Loucy (cell line): ENCODE measurements at regions not wholly inside any gene's neighbourhood (a gene's known extent, or its start where the extent isn't known, plus 50 kb on each side); places are given as distances from the start of the nearest gene placed in this dataset.

Experiments used
- H2AFZ ChIP-seq: fragments of 200-600 bp; sonication (generic); 2 replicates; pipeline ENCODE4 v1.6.0; 2016; ENCODE audit warnings: antibody characterized with exemption, mild to moderate bottlenecking, low read length, moderate library complexity
- H3F3A ChIP-seq: fragments of 200-600 bp; 2 replicates; pipeline ENCODE4 v1.6.0; 2016; ENCODE audit warnings: antibody characterized with exemption, low read depth, mild to moderate bottlenecking
- H3K27me3 ChIP-seq: fragments of 200-600 bp; sonication (generic); 2 replicates; pipeline ENCODE4 v1.6.1; 2014; ENCODE audit warnings: low read length, mild to moderate bottlenecking; ENCODE audit not compliant: insufficient read depth, poor library complexity, severe bottlenecking
- H3K36me3 ChIP-seq: fragments of 200-600 bp; sonication (generic); 2 replicates; pipeline ENCODE4 v1.6.1; 2016; ENCODE audit warnings: low read length; ENCODE audit not compliant: insufficient read depth
- H3K4me1 ChIP-seq: fragments of 200-600 bp; sonication (generic); 2 replicates; pipeline ENCODE4 v1.5.1; 2014; ENCODE audit warnings: low read length, mild to moderate bottlenecking; ENCODE audit not compliant: insufficient read depth, poor library complexity, severe bottlenecking
- H3K4me2 ChIP-seq: fragments of 200-600 bp; sonication (generic); 2 replicates; pipeline ENCODE4 v1.6.0; 2014; ENCODE audit warnings: antibody characterized with exemption, low read length, low read depth, mild to moderate bottlenecking; ENCODE audit not compliant: poor library complexity, severe bottlenecking
- H3K4me3 ChIP-seq: fragments of 200-600 bp; sonication (generic); 2 replicates; pipeline ENCODE4 v1.5.1; 2014; ENCODE audit warnings: low read length, mild to moderate bottlenecking, mixed read lengths; ENCODE audit not compliant: poor library complexity, severe bottlenecking
- H3K79me2 ChIP-seq: fragments of 200-600 bp; sonication (generic); 2 replicates; pipeline ENCODE4 v1.6.1; 2014; ENCODE audit warnings: low read length; ENCODE audit not compliant: insufficient read depth
- H3K9ac ChIP-seq: fragments of 200-600 bp; sonication (generic); 2 replicates; pipeline ENCODE4 v1.6.0; 2014; ENCODE audit warnings: mild to moderate bottlenecking, low read depth, low read length, moderate library complexity; ENCODE audit not compliant: poor library complexity, severe bottlenecking
- H3K9me2 ChIP-seq: fragments of 200-600 bp; sonication (generic); replicated peaks from 2 replicates; pipeline ENCODE4 v1.6.1; 2016; ENCODE audit warnings: low read depth, low read length, mixed read lengths
- H3K9me3 ChIP-seq: fragments of 200-600 bp; sonication (generic); 2 replicates; pipeline ENCODE4 v1.6.1; 2014; ENCODE audit warnings: mild to moderate bottlenecking, antibody characterized with exemption, low read length, low read depth; ENCODE audit not compliant: insufficient read depth
- H4K20me1 ChIP-seq: fragments of 200-600 bp; sonication (generic); 2 replicates; pipeline ENCODE4 v1.6.0; 2014; ENCODE audit warnings: antibody characterized with exemption, low read length, mild to moderate bottlenecking; ENCODE audit not compliant: insufficient read depth, poor library complexity, severe bottlenecking
- EZH2phosphoT487 ChIP-seq: fragments of 200-600 bp; IDR thresholded peaks from 2 replicates; pipeline ENCODE4 v1.6.1; 2018; ENCODE audit warnings: antibody characterized with exemption, mild to moderate bottlenecking, moderate library complexity, borderline replicate concordance
- TF ChIP-seq, protein P1 (sequence below): fragments of 200-600 bp; sonication (generic); conservative IDR thresholded peaks from 2 replicates; pipeline ENCODE4 v1.5.1; 2014; ENCODE audit warnings: mild to moderate bottlenecking, antibody characterized with exemption, low read length

- H3K36me3 ChIP-seq, result no peaks in the 10 kb centered on the region
- no peak overlapping the region for H2AFZ ChIP-seq
- no peaks in the 10 kb centered on the region for H3K4me1 ChIP-seq
- no peak overlapping the region for H3K9ac ChIP-seq
- no peaks in the 10 kb centered on the region for H4K20me1 ChIP-seq
- no peak overlapping the region for H3K4me2 ChIP-seq
- H3K79me2 ChIP-seq, result no peaks in the 10 kb centered on the region
- no peaks in the 10 kb centered on the region for H3K9me2 ChIP-seq
- no peak overlapping the region for H3K4me3 ChIP-seq
- no peak for TF ChIP-seq EZH2phosphoT487
- TF ChIP-seq, protein P1, sequence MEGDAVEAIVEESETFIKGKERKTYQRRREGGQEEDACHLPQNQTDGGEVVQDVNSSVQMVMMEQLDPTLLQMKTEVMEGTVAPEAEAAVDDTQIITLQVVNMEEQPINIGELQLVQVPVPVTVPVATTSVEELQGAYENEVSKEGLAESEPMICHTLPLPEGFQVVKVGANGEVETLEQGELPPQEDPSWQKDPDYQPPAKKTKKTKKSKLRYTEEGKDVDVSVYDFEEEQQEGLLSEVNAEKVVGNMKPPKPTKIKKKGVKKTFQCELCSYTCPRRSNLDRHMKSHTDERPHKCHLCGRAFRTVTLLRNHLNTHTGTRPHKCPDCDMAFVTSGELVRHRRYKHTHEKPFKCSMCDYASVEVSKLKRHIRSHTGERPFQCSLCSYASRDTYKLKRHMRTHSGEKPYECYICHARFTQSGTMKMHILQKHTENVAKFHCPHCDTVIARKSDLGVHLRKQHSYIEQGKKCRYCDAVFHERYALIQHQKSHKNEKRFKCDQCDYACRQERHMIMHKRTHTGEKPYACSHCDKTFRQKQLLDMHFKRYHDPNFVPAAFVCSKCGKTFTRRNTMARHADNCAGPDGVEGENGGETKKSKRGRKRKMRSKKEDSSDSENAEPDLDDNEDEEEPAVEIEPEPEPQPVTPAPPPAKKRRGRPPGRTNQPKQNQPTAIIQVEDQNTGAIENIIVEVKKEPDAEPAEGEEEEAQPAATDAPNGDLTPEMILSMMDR, result no peak
- no peaks in the 10 kb centered on the region for H3K27me3 ChIP-seq
- no peaks in the 10 kb centered on the region for H3F3A ChIP-seq
- H3K9me3 ChIP-seq, result no peaks in the 10 kb centered on the region
These were observed 283.8 kb upstream of the PCDH7 start for GRCh38 chr4:30436394-30436793.

DNA sequence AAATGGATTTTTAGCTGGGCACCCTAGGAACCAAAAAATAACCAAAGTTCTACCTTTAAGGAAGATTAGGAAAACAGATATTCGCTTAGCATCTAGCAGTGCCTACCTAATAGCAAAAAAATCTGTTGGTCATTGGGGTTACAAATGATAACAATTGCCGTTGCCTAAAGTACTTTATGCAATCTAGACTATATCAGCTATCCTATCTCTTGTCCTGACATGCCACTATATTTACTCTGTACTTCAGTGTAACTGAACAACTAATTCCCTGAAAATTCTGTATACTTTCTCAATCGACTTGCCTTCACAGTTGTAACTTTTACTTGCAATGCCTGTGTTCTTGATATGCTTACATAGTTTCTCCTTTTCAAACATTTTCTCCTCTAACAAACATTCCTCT, 282.9 kb upstream of the PCDH7 start:
- Histone ChIP-seq H4K20me1 (no peaks in the 10 kb centered on the region), H3K9ac (no peak overlapping the region), H3K4me1 (no peaks in the 10 kb centered on the region), H2AFZ (no peak overlapping the region), H3K4me3 (no peak overlapping the region), H3K9me2 (no peaks in the 10 kb centered on the region), H3K9me3 (no peaks in the 10 kb centered on the region), H3K79me2 (no peaks in the 10 kb centered on the region), H3F3A (no peaks in the 10 kb centered on the region), H3K36me3 (no peaks in the 10 kb centered on the region), H3K4me2 (no peak overlapping the region), H3K27me3 (no peaks in the 10 kb centered on the region)
- TF ChIP-seq, protein P1, result no peak
- no peak for TF ChIP-seq EZH2phosphoT487

- no peak overlapping the region for H3K4me2 ChIP-seq
- H2AFZ ChIP-seq, result no peak overlapping the region
- no peaks in the 10 kb centered on the region for H3K9me2 ChIP-seq
- no peaks in the 10 kb centered on the region for H4K20me1 ChIP-seq
- no peak overlapping the region for H3K9ac ChIP-seq
- H3K27me3 ChIP-seq, result no peaks in the 10 kb centered on the region
- no peaks in the 10 kb centered on the region for H3F3A ChIP-seq
- H3K36me3 ChIP-seq, result no peaks in the 10 kb centered on the region
- no peaks in the 10 kb centered on the region for H3K9me3 ChIP-seq
- H3K4me1 ChIP-seq, result no peaks in the 10 kb centered on the region
- no peak for TF ChIP-seq EZH2phosphoT487
- TF ChIP-seq, protein P1, result no peak
- H3K4me3 ChIP-seq, result no peak overlapping the region
- H3K79me2 ChIP-seq, result no peaks in the 10 kb centered on the region
These were observed 276.9 kb upstream of the PCDH7 start for GRCh38 chr4:30443289-30443688.
